HG02885 (cell line): ENCODE measurements at regions not wholly inside any gene's neighbourhood (a gene's known extent, or its start where the extent isn't known, plus 50 kb on each side); places are given as distances from the start of the nearest gene placed in this dataset.
"Not testable (repeated sequence)": the region's sequence is repeated elsewhere in the genome, so short reads cannot be mapped to it uniquely, and the experiment has no call there.

Experiments used
- ATAC-seq: cut with Tn5 transposase; IDR thresholded peaks from one replicate; pipeline ENCODE4 v1.9.1; 2021; ENCODE audit warnings: mild to moderate bottlenecking; ENCODE audit not compliant: unreplicated experiment, poor library complexity

GRCh38 chr2:38152913-38153312 is 77.0 kb upstream of the CYP1B1 start:
- no peak for ATAC-seq

- ATAC-seq, result no peak
Measured at GRCh38 chr2:38152035-38152434, 76.1 kb upstream of the CYP1B1 start.

- no peak for ATAC-seq
Measured at GRCh38 chr2:38149531-38149930, 73.6 kb upstream of the CYP1B1 start.

- no peak for ATAC-seq
Measured at GRCh38 chr2:38148501-38148900, 72.5 kb upstream of the CYP1B1 start.

- no peak for ATAC-seq
Measured at GRCh38 chr2:38147333-38148121, 71.6 kb upstream of the CYP1B1 start.

- ATAC-seq, result peak; percentile 96
Measured at GRCh38 chr2:38146907-38147307, 71.0 kb upstream of the CYP1B1 start.

GRCh38 chr2:38146275-38146906 is 70.4 kb upstream of the CYP1B1 start:
- ATAC-seq, result peak; percentile 66

GRCh38 chr2:38145236-38145635 is 69.3 kb upstream of the CYP1B1 start:
- no peak for ATAC-seq

- ATAC-seq, result no peak
Measured at GRCh38 chr2:38142627-38143026, 66.7 kb upstream of the CYP1B1 start.

GRCh38 chr2:38141501-38141900 is 65.5 kb upstream of the CYP1B1 start:
- no peak for ATAC-seq

- no peak for ATAC-seq
Measured at GRCh38 chr2:38138996-38139395, 63.0 kb upstream of the CYP1B1 start.

- ATAC-seq, result no peak
Measured at GRCh38 chr2:38138419-38138818, 62.5 kb upstream of the CYP1B1 start.

- ATAC-seq, result not testable (repeated sequence)
Measured at GRCh38 chr2:38137958-38138357, 62.0 kb upstream of the CYP1B1 start.

GRCh38 chr2:38131676-38132075 is 55.7 kb upstream of the CYP1B1 start:
- ATAC-seq, result no peak

- no peak for ATAC-seq
Measured at GRCh38 chr2:38130876-38131275, 54.9 kb upstream of the CYP1B1 start.

- no peak for ATAC-seq
Measured at GRCh38 chr2:38129987-38130386, 54.0 kb upstream of the CYP1B1 start.

- ATAC-seq, result no peak
Measured at GRCh38 chr2:38129481-38129880, 53.5 kb upstream of the CYP1B1 start.

GRCh38 chr2:38128653-38129052 is 52.7 kb upstream of the CYP1B1 start:
- peak; percentile 44 for ATAC-seq

- no peak for ATAC-seq
Measured at GRCh38 chr2:38127277-38127676, 51.3 kb upstream of the CYP1B1 start.

- no peak for ATAC-seq
Measured at GRCh38 chr2:38125842-38126241, 49.9 kb upstream of the CYP1B1 start.
